HUES64 (cell line): ENCODE measurements at regions not wholly inside any gene's neighbourhood (a gene's known extent, or its start where the extent isn't known, plus 50 kb on each side); places are given as distances from the start of the nearest gene placed in this dataset.

Experiments
- H3K27ac ChIP-seq: 2 replicates; pipeline ENCODE4 v1.7.0; 2013; ENCODE audit warnings: low read depth, low read length, inconsistent platforms
- H3K27me3 ChIP-seq: 2 replicates; pipeline ENCODE4 v1.6.1; 2013; ENCODE audit warnings: mild to moderate bottlenecking, low read length; ENCODE audit not compliant: insufficient read depth
- H3K36me3 ChIP-seq: 2 replicates; pipeline ENCODE4 v1.6.1; 2013; ENCODE audit warnings: mild to moderate bottlenecking, low read length; ENCODE audit not compliant: insufficient read depth
- H3K4me1 ChIP-seq: 2 replicates; pipeline ENCODE4 v1.6.1; 2013; ENCODE audit warnings: mild to moderate bottlenecking, low read length, moderate library complexity; ENCODE audit not compliant: insufficient read depth
- H3K4me3 ChIP-seq: 2 replicates; pipeline ENCODE4 v1.5.1; 2013; ENCODE audit warnings: mild to moderate bottlenecking, low read length, moderate library complexity
- H3K9ac ChIP-seq: 2 replicates; pipeline ENCODE4 v1.6.1; 2013; ENCODE audit warnings: mild to moderate bottlenecking, low read depth, low read length
- H3K9me3 ChIP-seq: 2 replicates; pipeline ENCODE4 v1.6.1; 2013; ENCODE audit warnings: low read depth, low read length; ENCODE audit not compliant: insufficient read depth
- WGBS: fragments of 150-250, 120-280 bp; methylation state at CpG from one replicate; pipeline ENCODE4 v1.1.7; 2013; ENCODE audit warnings: missing lambda C conversion rate; 5-methylcytosine and 5-hydroxymethylcytosine counted together

DNA sequence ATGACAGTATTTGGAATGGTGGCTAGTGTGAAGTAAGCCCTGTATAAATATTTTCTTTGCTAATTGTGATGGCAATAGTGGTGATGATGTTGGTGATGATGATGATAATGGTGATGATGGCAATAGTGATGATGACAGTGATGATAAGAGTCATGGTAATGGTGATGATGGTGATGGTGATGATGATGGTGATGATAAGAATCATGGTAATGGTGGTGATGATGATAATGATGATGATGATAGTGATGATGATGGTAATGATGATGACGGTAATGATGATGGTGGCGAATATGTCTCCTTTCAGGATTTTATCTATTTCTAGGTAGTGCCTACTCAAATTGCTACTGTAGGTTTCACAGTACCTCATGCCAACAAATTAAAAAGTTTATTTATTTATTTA, 205.4 kb downstream of the GALR1 start:
- Histone ChIP-seq H3K27me3 (no peaks in the 10 kb centered on the region), H3K27ac (no peak overlapping the region), H3K4me1 (peaks cover 11% of the 10 kb centered on the region), H3K36me3 (no peaks in the 10 kb centered on the region), H3K4me3 (no peak overlapping the region), H3K9ac (no peak overlapping the region), H3K9me3 (no peaks in the 10 kb centered on the region)
- 89% methylated on average over 2 of the region's 2 CpGs for WGBS

DNA sequence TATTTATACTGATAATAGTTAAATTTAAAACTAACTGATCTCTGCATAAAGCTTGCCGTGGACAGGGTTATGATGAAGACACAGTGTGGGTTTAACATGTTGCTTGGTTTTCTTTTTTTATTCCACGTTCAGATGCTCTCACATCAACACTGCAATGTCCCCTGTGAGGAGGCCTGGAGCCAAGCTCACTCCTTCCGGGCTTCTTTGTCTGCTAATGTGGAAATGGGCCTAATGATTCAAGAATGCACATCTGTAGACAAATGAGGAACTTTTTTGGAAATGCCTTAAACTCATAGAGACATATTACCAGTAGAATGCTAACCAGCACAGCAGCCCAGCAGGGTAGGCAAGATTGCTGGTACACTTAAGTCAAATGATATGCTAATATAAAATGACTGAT, 208.0 kb downstream of the GALR1 start:
- Histone ChIP-seq H3K36me3 (no peaks in the 10 kb centered on the region), H3K9me3 (no peaks in the 10 kb centered on the region), H3K27ac (no peak overlapping the region), H3K9ac (no peak overlapping the region), H3K4me1 (peaks cover 18% of the 10 kb centered on the region), H3K27me3 (no peaks in the 10 kb centered on the region), H3K4me3 (no peak overlapping the region)
- WGBS, result 88% methylated on average over 3 of the region's 3 CpGs

- H3K27ac ChIP-seq, result no peak overlapping the region
Measured at GRCh38 chr18:77461062-77461688, 211.5 kb downstream of the GALR1 start.

DNA sequence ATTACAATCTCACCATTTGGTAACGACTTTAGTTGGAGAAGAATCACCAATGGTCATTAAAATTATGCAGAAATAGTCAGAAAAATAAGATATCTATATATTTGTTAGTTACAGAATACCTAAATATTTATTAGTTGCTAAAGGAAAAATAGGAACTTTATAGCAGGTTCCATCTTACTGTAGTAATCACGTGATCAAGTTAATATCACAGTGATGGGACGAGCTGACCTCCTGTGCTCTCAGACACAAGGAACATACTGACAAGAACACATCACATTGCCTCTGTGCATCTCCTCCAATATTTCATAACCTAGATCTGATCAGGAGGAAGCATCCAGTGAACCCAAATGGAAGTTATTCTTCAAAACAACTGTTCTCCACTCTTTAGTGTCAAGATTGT, 215.3 kb downstream of the GALR1 start:
- H3K27ac ChIP-seq, result no peak overlapping the region
- no peaks in the 10 kb centered on the region for H3K9me3 ChIP-seq
- H3K9ac ChIP-seq, result no peak overlapping the region
- no peaks in the 10 kb centered on the region for H3K36me3 ChIP-seq
- H3K27me3 ChIP-seq, result no peaks in the 10 kb centered on the region
- WGBS, result 96% methylated on average over 2 of the region's 3 CpGs
- H3K4me1 ChIP-seq, result peaks cover 8% of the 10 kb centered on the region; the same call in 1 of the 2 replicates
- no peak overlapping the region for H3K4me3 ChIP-seq

More at GRCh38 chr18:77461062-77461688, 211.5 kb downstream of the GALR1 start:
- Histone ChIP-seq H3K36me3 (no peaks in the 10 kb centered on the region), H3K9me3 (no peaks in the 10 kb centered on the region), H3K4me3 (no peak overlapping the region), H3K27me3 (no peaks in the 10 kb centered on the region), H3K4me1 (peaks cover 18% of the 10 kb centered on the region), H3K9ac (no peak overlapping the region)
- WGBS, result 91% methylated on average over 6 of the region's 6 CpGs

DNA sequence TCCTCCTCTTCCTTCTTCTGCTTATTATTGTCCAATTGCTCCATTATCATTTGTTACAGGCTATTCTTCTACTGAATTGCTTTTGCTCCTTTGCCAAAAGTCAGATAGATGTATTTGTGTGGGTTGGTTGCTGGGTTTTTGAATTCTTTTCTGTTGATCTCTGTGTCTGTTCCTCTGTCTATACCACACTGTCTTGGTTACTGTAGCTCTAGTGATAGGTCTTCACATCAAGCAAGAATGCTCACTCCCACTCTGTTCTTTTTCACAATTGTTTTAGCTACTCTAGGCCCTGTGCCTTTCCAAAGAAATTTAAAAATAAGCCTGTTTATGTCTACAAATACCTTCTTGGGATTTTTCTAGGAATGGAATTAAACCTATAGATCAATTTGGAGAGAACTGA, 217.2 kb downstream of the GALR1 start:
- H3K27me3 ChIP-seq, result no peaks in the 10 kb centered on the region
- H3K4me1 ChIP-seq, result peaks cover 12% of the 10 kb centered on the region
- no peaks in the 10 kb centered on the region for H3K9me3 ChIP-seq
- no peak overlapping the region for H3K4me3 ChIP-seq
- H3K9ac ChIP-seq, result no peak overlapping the region
- H3K27ac ChIP-seq, result no peak overlapping the region
- no peaks in the 10 kb centered on the region for H3K36me3 ChIP-seq

DNA sequence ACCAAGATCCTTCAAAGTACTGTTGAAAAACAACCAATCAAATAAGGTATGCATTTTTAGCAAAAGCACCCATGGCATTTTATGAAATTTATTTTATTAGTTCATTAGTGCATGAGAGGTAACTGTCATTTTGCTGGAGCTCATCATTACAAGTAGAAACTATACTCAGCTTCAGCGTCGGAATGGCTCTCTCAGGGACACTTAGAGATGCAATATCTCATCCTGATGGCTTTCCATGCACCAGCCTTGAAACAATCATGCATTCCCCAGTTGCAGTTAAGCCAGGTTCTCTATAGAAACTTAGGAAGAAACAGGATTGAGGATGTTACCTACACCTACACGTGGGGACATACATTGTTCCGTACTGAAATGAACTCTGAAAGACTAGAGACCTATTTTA, 219.5 kb downstream of the GALR1 start:
- no peaks in the 10 kb centered on the region for H3K27me3 ChIP-seq
- no peaks in the 10 kb centered on the region for H3K36me3 ChIP-seq
- no peak overlapping the region for H3K9ac ChIP-seq
- WGBS, result 93% methylated on average over 4 of the region's 4 CpGs
- no peak overlapping the region for H3K4me3 ChIP-seq
- peaks cover 12% of the 10 kb centered on the region for H3K4me1 ChIP-seq
- H3K27ac ChIP-seq, result no peak overlapping the region
- no peaks in the 10 kb centered on the region for H3K9me3 ChIP-seq

DNA sequence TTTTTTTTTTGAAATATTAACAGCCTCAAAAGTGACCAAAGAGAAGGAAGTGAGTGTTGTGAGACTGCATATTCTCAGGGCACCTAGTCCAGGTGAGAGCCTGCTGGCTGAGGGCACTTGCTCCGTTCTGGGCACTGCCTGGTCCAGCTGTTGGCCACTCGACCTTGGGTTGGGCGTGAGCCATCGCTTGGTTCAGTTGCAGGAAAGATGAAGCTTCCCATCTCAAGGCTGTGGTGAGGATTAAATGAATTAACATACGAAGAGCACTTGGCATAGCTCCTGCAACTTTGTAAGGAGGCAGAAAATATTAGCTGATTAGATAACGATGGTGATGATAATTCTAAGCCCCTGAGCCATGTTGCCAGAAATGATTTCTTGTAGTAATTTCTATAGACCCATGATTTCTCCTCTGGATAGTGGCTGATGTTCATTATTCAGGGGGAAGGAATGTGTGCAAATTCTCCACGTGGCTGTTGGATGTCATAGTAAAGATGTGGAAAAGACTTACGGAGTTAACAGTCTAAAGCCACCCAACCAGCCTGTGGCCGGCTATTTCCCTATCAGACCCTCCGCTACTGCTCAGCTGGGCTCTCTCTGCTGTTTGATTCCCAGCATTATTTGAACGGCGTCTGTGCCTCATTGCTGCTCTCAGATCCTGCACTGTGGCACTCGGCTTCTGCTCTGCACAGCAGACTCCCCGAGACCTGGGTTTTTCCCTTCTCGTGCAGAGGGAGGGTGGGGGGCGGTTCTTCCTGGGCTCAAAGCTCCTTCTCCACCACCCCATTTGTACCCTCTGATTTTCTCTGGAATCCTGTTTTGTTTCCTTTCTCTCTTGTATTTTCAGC, 221.1 kb downstream of the GALR1 start:
- WGBS, result 86% methylated on average over 16 of the region's 16 CpGs
- Histone ChIP-seq H3K9ac (no peak overlapping the region), H3K4me3 (no peak overlapping the region), H3K36me3 (no peaks in the 10 kb centered on the region), H3K27me3 (no peaks in the 10 kb centered on the region), H3K4me1 (peaks cover 12% of the 10 kb centered on the region), H3K9me3 (no peaks in the 10 kb centered on the region), H3K27ac (no peak overlapping the region)

- 100% methylated on average over 1 of the region's 1 CpG for WGBS
- H3K4me1 ChIP-seq, result peaks cover 12% of the 10 kb centered on the region
- no peaks in the 10 kb centered on the region for H3K36me3 ChIP-seq
- no peak overlapping the region for H3K27ac ChIP-seq
- H3K27me3 ChIP-seq, result no peaks in the 10 kb centered on the region
- no peak overlapping the region for H3K9ac ChIP-seq
- H3K4me3 ChIP-seq, result no peak overlapping the region
- H3K9me3 ChIP-seq, result no peaks in the 10 kb centered on the region
Measured at GRCh38 chr18:77472509-77472908, 222.9 kb downstream of the GALR1 start.

GRCh38 chr18:77478646-77479442, 229.2 kb downstream of the GALR1 start:
- no peaks in the 10 kb centered on the region for H3K36me3 ChIP-seq
- no peak overlapping the region for H3K4me3 ChIP-seq
- no peaks in the 10 kb centered on the region for H3K27me3 ChIP-seq
- WGBS, result 61% methylated on average over 8 of the region's 9 CpGs
- H3K4me1 ChIP-seq, result no peaks in the 10 kb centered on the region
- H3K9ac ChIP-seq, result no peak overlapping the region
- H3K27ac ChIP-seq, result no peak overlapping the region
- no peaks in the 10 kb centered on the region for H3K9me3 ChIP-seq

- Histone ChIP-seq H3K27ac (no peak overlapping the region), H3K36me3 (no peaks in the 10 kb centered on the region), H3K4me1 (no peaks in the 10 kb centered on the region), H3K4me3 (no peak overlapping the region), H3K9me3 (no peaks in the 10 kb centered on the region), H3K9ac (no peak overlapping the region), H3K27me3 (no peaks in the 10 kb centered on the region)
- 99% methylated on average over 3 of the region's 3 CpGs for WGBS
Measured at GRCh38 chr18:77481541-77481940, 231.9 kb downstream of the GALR1 start.
